ENCODE measurements at regions not wholly inside any gene's neighbourhood (a gene's known extent, or its start where the extent isn't known, plus 50 kb on each side); places are given as distances from the start of the nearest gene placed in this dataset.

- no peak overlapping the region for H3K27ac ChIP-seq (ENCODE audit: insufficient read depth, low read depth, low read length)
- dilution Hi-C loops (cut with MboI; ENCODE audit: extremely low pct_ligation_motif_present, low sequenced_read_pairs), result no loop called here
- FAIRE-seq, result no peak
- no peaks in the 10 kb centered on the region for H3K36me3 ChIP-seq (ENCODE audit: control insufficient read depth in 2 of 2, extremely low read depth in 1 of 2, insufficient read depth in 2 of 2, low read length in 2 of 2)
- CTCF ChIA-PET, result no interaction called here
- H4K20me1 ChIP-seq (replicated peaks; ENCODE audit: control insufficient read depth, extremely low read depth, insufficient read depth, low read length), result no peaks in the 10 kb centered on the region
- POLR2A ChIA-PET, result no interaction called here
- H3K9me1 ChIP-seq (replicated peaks; ENCODE audit: control insufficient read depth, extremely low read depth, insufficient read depth, low read length), result no peaks in the 10 kb centered on the region
- H3K4me2 ChIP-seq (ENCODE audit: insufficient read depth, low read length), result no peak overlapping the region
- no peak overlapping the region for H2AFZ ChIP-seq (ENCODE audit: low read depth, low read length)
- intact Hi-C loops (cut with micrococcal nuclease), result no loop called here
- H3K4me1 ChIP-seq (ENCODE audit: control insufficient read depth, extremely low read depth, insufficient read depth, low read length), result no peaks in the 10 kb centered on the region
- no peak overlapping the region for H3K4me3 ChIP-seq (replicated peaks in 1 of 3; ENCODE audit: insufficient read depth in 1 of 3, low read depth in 1 of 3, low read length in 3 of 3)
- no peaks in the 10 kb centered on the region for H3K79me2 ChIP-seq (ENCODE audit: control insufficient read depth, insufficient read depth, low read length)
- no peak overlapping the region for H3K9ac ChIP-seq (replicated peaks; ENCODE audit: extremely low read depth, insufficient read depth, low read length)
- H3K27me3 ChIP-seq (ENCODE audit: control insufficient read depth in 2 of 2, insufficient read depth in 2 of 2, low read length in 2 of 2), result peaks cover 0 to 1% of the 10 kb centered on the region in 2 experiments
- BruUV-seq (replicated peaks), result no TSS peak
- no peak for TF ChIP-seq POLR2AphosphoS5 (IDR thresholded peaks at IDR 0.05; ENCODE audit: insufficient read depth, low read depth, low read length)
- no peak for TF ChIP-seq CTCF (IDR thresholded peaks at IDR 0.05; ENCODE audit: extremely low read depth in 1 of 2, insufficient read depth in 1 of 2, low read depth in 1 of 2, low read length in 2 of 2)
- TF ChIP-seq MYC (IDR thresholded peaks at IDR 0.05; ENCODE audit: low read depth, low read length), result no peak
- no peak for TF ChIP-seq GATA2 (IDR thresholded peaks at IDR 0.05; ENCODE audit: insufficient read depth, insufficient read length, low read depth, low read length)
- TF ChIP-seq MAX (IDR thresholded peaks at IDR 0.05; ENCODE audit: insufficient read depth, insufficient read length), result no peak
- H3K9me3 ChIP-seq (replicated peaks; ENCODE audit: control insufficient read depth, insufficient read depth, low read length), result no peaks in the 10 kb centered on the region
- DNase-seq (ENCODE audit: low read depth, low spot score), result no peak
Observed at GRCh38 chr3:124372775-124373174, 357.5 kb upstream of the UMPS start.

- FAIRE-seq, result no peak
- intact Hi-C loops (cut with micrococcal nuclease) (no loop called here), dilution Hi-C loops (cut with MboI; ENCODE audit: extremely low pct_ligation_motif_present, low sequenced_read_pairs) (no loop called here)
- no peak for DNase-seq (ENCODE audit: low read depth, low spot score)
- no peak for TF ChIP-seq MAX (IDR thresholded peaks at IDR 0.05; ENCODE audit: insufficient read depth, insufficient read length)
- TF ChIP-seq JUN (IDR thresholded peaks at IDR 0.05; ENCODE audit: borderline replicate concordance, insufficient read depth, insufficient read length, low read depth), result no peak
- TF ChIP-seq EZH2 (IDR thresholded peaks at IDR 0.05; ENCODE audit: borderline replicate concordance, low read depth, low read length, severe bottlenecking), result no peak
- no peak for TF ChIP-seq POLR2AphosphoS5 (IDR thresholded peaks at IDR 0.05; ENCODE audit: insufficient read depth, low read depth, low read length)
- no peak for TF ChIP-seq MYC (IDR thresholded peaks at IDR 0.05; ENCODE audit: low read depth, low read length)
- no peak for TF ChIP-seq CTCF (IDR thresholded peaks at IDR 0.05; ENCODE audit: extremely low read depth in 1 of 2, insufficient read depth in 1 of 2, low read depth in 1 of 2, low read length in 2 of 2)
- TF ChIP-seq POLR2A (IDR thresholded peaks at IDR 0.05; ENCODE audit: low read depth, low read length), result no peak
- TF ChIP-seq GATA2 (IDR thresholded peaks at IDR 0.05; ENCODE audit: insufficient read depth, insufficient read length, low read depth, low read length), result no peak
- no peak for TF ChIP-seq FOS (IDR thresholded peaks at IDR 0.05; ENCODE audit: borderline replicate concordance, insufficient read depth, low read length)
- no peaks in the 10 kb centered on the region for H3K79me2 ChIP-seq (ENCODE audit: control insufficient read depth, insufficient read depth, low read length)
- no peak overlapping the region for H3K4me2 ChIP-seq (ENCODE audit: insufficient read depth, low read length)
- no peak overlapping the region for H3K4me3 ChIP-seq (replicated peaks in 1 of 3; ENCODE audit: insufficient read depth in 1 of 3, low read depth in 1 of 3, low read length in 3 of 3)
- H3K9ac ChIP-seq (replicated peaks; ENCODE audit: extremely low read depth, insufficient read depth, low read length), result no peak overlapping the region
- CTCF ChIA-PET, result no interaction called here
- H2AFZ ChIP-seq (ENCODE audit: low read depth, low read length), result no peak overlapping the region
- H3K27ac ChIP-seq (ENCODE audit: insufficient read depth, low read depth, low read length), result no peak overlapping the region
- H4K20me1 ChIP-seq (replicated peaks; ENCODE audit: control insufficient read depth, extremely low read depth, insufficient read depth, low read length), result no peaks in the 10 kb centered on the region
- H3K27me3 ChIP-seq (ENCODE audit: control insufficient read depth in 2 of 2, insufficient read depth in 2 of 2, low read length in 2 of 2), result peaks cover 0 to 1% of the 10 kb centered on the region in 2 experiments
- BruUV-seq (replicated peaks), result no TSS peak
- POLR2A ChIA-PET, result no interaction called here
- H3K9me1 ChIP-seq (replicated peaks; ENCODE audit: control insufficient read depth, extremely low read depth, insufficient read depth, low read length), result no peaks in the 10 kb centered on the region
- no peaks in the 10 kb centered on the region for H3K36me3 ChIP-seq (ENCODE audit: control insufficient read depth in 2 of 2, extremely low read depth in 1 of 2, insufficient read depth in 2 of 2, low read length in 2 of 2)
- no peaks in the 10 kb centered on the region for H3K9me3 ChIP-seq (replicated peaks; ENCODE audit: control insufficient read depth, insufficient read depth, low read length)
- H3K4me1 ChIP-seq (ENCODE audit: control insufficient read depth, extremely low read depth, insufficient read depth, low read length), result no peaks in the 10 kb centered on the region
Observed at GRCh38 chr3:124373524-124373923, 356.7 kb upstream of the UMPS start.
